ENCODE measurements at regions not wholly inside any gene's neighbourhood (a gene's known extent, or its start where the extent isn't known, plus 50 kb on each side); places are given as distances from the start of the nearest gene placed in this dataset.

DNA sequence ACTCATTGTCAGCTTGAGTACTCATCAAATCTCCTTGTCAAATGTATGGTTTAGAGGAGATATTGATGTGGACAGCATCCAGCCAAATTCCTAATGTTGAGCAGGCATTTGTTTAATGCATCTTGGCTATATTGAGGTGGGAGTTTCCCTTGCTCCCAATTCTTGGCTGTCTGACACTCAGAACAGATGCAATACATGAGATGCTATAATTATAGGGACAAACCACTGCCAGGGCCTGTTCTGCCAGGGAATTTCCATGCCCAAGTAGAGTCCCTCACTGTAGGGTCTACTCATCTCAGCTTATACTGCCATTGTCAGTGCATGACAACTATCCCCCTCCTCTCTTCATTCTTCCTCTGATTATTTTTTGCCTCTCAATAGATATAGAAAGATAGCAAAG, 392.0 kb upstream of the KCNN2 start:
- no peak for TF ChIP-seq EZH2 (IDR thresholded peaks at IDR 0.05; ENCODE audit: insufficient read depth, poor library complexity, severe bottlenecking)
- TF ChIP-seq EZH2phosphoT487 (IDR thresholded peaks at IDR 0.05; ENCODE audit: insufficient read depth, low read depth), result no peak
